Effector memory CD8-positive, alpha-beta T cell (primary cell): ENCODE measurements at regions not wholly inside any gene's neighbourhood (a gene's known extent, or its start where the extent isn't known, plus 50 kb on each side); places are given as distances from the start of the nearest gene placed in this dataset.
A peak's percentile ranks its signal among the peaks of the same experiment; 100 is the strongest.

Source experiments
- ATAC-seq: fragments of 150-1000 bp; cut with Tn5 transposase; replicated peaks from 2 replicates; pipeline ENCODE4 v1.10.0; 2021; ENCODE audit warnings: mild to moderate bottlenecking, moderate library complexity
- DNase-seq, 3 experiments: peaks; one replicate each; pipeline ENCODE4 v3.0.0; 2021
- H3K27ac Mint-ChIP-seq, 2 donors: one replicate each; pipeline ENCODE4 v1.8.0; 2022; ENCODE audit warnings: mild to moderate bottlenecking in 2 of 2, mixed read lengths in 2 of 2, moderate library complexity in 2 of 2
- H3K27me3 Mint-ChIP-seq, 2 donors: one replicate each; pipeline ENCODE4 v1.8.0; 2022; ENCODE audit warnings: mixed read lengths in 2 of 2
- H3K36me3 Mint-ChIP-seq: one replicate; pipeline ENCODE4 v1.8.0; 2022; ENCODE audit warnings: mild to moderate bottlenecking, moderate library complexity, mixed read lengths; ENCODE audit not compliant: insufficient read depth
- H3K4me1 Mint-ChIP-seq, 2 donors: one replicate each; pipeline ENCODE4 v1.8.0; 2022; ENCODE audit warnings: low read depth in 2 of 2, mixed read lengths in 2 of 2
- H3K4me3 Mint-ChIP-seq, 2 donors: one replicate each; pipeline ENCODE4 v1.8.0; 2022; ENCODE audit warnings: mild to moderate bottlenecking in 2 of 2, mixed read lengths in 2 of 2, moderate library complexity in 2 of 2
- H3K9me3 Mint-ChIP-seq, 2 donors: one replicate each; pipeline ENCODE4 v1.8.0; 2022; ENCODE audit warnings: mixed read lengths in 2 of 2

DNA sequence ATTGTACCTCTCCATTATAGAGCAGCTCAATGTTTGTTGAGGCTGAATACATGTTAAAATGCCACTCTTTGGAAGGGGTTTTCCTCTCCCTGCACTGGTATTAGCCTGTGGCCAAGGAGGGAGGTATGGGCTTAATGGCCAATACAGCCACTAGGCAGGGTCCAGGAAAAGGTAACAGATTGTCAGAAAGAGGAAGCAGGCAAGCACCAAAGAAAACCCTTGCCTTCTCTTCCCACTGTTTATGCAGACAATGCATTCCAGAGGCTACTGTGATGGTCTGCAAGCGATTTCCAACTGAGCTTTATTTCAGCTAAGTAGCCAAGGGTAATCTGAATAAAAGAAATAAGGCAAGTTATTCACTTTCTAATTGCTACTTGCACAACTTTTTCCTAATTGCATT, 95.3 kb upstream of the SLC27A6 start:
- no peak overlapping the region for H3K4me3 Mint-ChIP-seq
- no peak overlapping the region for H3K27ac Mint-ChIP-seq
- peaks cover 0 to 2% of the 10 kb centered on the region in 2 donors for H3K9me3 Mint-ChIP-seq
- H3K27me3 Mint-ChIP-seq, result no peaks in the 10 kb centered on the region
- H3K4me1 Mint-ChIP-seq, result no peaks in the 10 kb centered on the region
- ATAC-seq, result no peak
- H3K36me3 Mint-ChIP-seq, result no peaks in the 10 kb centered on the region
- DNase-seq, result no peak

DNA sequence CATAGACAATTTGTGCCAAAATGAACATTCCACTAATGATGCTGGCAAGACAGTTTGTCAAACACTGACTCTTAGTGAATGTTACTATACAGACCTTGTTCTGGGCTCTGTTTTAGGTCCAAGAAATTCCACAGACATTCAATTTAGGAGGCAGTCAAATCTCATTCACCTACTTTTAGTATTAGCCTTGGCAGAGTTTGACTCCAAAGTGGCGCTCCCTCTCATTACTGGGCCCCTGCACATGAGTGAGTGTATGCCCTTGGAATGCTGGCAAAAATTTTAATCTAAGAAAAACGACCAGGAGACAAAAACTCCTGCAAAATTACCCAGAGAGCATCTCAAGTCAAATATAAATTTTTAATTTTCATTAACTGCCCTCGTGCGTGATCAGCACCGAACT, 94.9 kb upstream of the SLC27A6 start:
- DNase-seq, result no peak
- no peak overlapping the region for H3K4me3 Mint-ChIP-seq
- H3K4me1 Mint-ChIP-seq, result no peaks in the 10 kb centered on the region
- no peak overlapping the region for H3K27ac Mint-ChIP-seq
- no peaks in the 10 kb centered on the region for H3K27me3 Mint-ChIP-seq
- no peak for ATAC-seq
- no peaks in the 10 kb centered on the region for H3K36me3 Mint-ChIP-seq
- peaks cover 0 to 2% of the 10 kb centered on the region in 2 donors for H3K9me3 Mint-ChIP-seq

DNA sequence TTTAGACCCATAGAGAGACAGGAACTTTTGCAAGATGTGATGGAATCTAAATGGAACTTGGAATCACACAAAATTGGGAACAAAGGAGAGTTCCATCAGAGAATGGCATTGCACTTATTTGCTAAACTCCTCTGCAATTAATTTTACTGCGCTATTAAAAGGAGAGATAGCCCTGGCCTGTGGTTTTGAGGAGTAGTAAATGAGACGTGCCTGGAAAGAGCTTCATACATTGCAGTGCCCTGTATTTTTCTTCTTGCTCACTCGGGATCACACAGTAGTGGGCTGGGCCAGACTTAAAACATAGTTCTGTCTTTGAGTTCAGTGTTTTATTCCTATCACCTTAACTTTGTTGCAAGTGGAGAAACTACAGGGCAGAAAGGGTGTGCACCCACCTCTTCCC, 94.4 kb upstream of the SLC27A6 start:
- ATAC-seq (no peak), DNase-seq (no peak)
- Mint-ChIP-seq H3K9me3 (peaks cover 0 to 2% of the 10 kb centered on the region in 2 donors), H3K4me1 (no peaks in the 10 kb centered on the region), H3K36me3 (no peaks in the 10 kb centered on the region), H3K27ac (no peak overlapping the region), H3K27me3 (no peaks in the 10 kb centered on the region), H3K4me3 (no peak overlapping the region)

DNA sequence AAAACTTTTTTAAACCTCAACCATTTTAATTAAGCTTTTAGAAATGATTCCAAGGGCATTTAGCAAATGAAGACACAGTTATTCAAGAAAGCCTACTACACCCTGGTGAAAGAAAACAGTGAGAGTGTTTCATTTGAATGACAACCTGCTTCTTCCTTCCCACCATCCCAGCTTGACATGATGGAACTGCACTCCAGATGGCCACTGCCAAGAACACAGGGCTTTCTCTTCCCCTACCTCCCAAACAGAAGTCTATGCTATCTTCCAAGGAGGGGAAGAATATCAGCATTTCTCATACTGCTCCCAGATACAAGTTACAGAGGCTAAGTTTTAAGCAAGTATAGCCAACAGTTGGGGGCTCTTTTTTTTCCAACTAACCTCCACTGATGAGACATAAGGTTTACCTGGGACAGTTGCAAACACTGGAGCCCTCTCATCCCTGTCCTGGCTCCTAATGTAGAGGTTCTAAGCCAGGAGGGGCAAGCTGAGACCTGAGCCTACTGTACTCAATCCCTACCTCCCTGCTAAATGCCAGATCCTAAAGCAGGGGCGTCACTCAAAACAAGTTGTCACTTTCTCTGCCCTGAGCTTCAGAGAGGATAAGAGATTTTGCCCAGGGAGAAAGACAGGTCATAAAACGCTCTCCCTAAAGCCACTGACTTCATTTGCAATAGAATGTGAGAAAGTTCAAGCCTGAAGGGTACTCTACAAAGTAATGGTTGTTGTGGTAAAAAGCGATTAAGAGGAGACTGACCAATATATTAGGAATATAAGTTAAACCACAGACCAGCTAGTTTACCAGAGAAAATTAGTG, 88.5 kb upstream of the SLC27A6 start:
- Mint-ChIP-seq H3K4me3 (no peak overlapping the region), H3K27me3 (no peaks in the 10 kb centered on the region), H3K4me1 (no peaks in the 10 kb centered on the region), H3K36me3 (no peaks in the 10 kb centered on the region), H3K27ac (no peak overlapping the region), H3K9me3 (no peaks in the 10 kb centered on the region)
- ATAC-seq, result no peak
- DNase-seq, result no peak

DNA sequence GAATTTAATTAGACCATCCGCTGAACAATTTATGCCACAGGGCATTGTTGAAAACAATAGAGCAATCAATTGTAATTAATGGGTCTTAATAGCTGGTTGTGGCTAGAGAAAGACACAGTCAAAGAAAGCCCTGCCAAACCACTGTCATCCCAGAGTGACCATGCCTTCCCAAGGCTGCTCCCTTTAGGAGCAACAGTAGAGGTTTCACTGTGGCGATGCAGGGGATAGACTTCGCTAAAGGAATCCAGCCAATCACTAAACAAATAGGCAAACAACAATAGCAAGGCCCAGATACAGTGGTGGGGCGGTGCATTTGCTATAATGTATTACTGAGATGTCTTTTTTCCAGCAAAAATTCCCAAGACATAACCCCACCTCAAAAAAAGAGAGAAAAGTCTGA, 87.8 kb upstream of the SLC27A6 start:
- Mint-ChIP-seq H3K4me3 (no peak overlapping the region), H3K4me1 (no peaks in the 10 kb centered on the region), H3K27ac (no peak overlapping the region), H3K27me3 (no peaks in the 10 kb centered on the region), H3K9me3 (no peaks in the 10 kb centered on the region), H3K36me3 (no peaks in the 10 kb centered on the region)
- ATAC-seq (no peak), DNase-seq (no peak)

DNA sequence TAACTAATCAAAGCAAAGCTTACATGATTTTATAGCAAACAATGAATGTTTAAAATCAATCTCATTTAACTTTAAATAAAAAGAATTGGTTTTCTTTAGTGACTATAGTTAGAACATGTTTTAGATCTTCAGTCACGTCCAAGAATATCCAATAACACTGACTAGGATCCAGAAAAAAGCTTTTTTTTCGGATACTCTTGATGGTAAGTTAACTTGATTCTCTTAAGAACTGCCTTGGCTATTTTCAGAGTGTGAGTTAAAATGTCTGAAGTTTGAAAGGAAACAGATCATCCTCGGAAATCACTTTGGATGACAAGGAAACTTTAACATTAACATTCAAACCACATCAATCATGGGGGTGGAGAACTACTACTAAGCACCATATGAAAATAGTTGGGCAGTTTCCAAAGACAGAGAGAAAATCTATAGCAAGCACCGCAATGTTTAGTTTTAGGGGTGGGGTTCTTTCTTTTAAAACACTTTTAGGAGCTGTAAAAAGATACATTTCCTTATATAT, 83.7 kb upstream of the SLC27A6 start:
- Mint-ChIP-seq H3K4me3 (no peak overlapping the region), H3K9me3 (peaks cover 0 to 6% of the 10 kb centered on the region in 2 donors), H3K36me3 (no peaks in the 10 kb centered on the region), H3K4me1 (no peaks in the 10 kb centered on the region), H3K27me3 (no peaks in the 10 kb centered on the region), H3K27ac (no peak overlapping the region)
- ATAC-seq (no peak), DNase-seq (no peak)

DNA sequence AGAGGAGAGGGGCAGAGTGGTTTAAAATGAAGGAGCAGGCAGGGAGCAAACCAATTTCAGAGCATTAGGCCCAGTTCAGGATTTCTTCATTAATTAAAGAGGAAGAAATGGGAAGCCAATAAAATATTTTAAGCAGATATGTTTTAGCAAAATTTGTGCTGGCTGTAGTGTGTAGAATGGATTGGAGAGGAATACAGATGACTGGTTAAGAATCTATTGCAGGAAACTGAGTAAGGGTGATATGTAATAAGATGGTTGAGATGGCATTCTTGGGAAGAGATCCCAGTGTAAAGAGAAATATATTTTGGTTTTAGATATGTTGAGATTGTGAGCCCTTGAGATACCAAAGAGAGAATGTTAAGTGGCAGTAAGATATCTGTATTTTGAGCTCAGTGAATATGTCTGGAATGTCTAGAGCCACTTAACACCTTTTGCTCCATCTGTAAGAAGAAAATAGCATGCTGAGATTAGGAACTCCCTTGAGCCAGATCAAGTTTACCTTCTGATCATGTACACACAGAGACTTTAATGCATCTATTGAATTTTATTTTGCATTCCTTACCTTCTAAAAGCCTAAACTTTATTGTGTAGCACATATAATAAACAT, 79.5 kb upstream of the SLC27A6 start:
- ATAC-seq, result no peak
- Mint-ChIP-seq H3K27ac (no peak overlapping the region), H3K36me3 (no peaks in the 10 kb centered on the region), H3K27me3 (no peaks in the 10 kb centered on the region), H3K9me3 (peaks cover 0 to 8% of the 10 kb centered on the region in 2 donors), H3K4me1 (no peaks in the 10 kb centered on the region), H3K4me3 (no peak overlapping the region)
- DNase-seq, result no peak

DNA sequence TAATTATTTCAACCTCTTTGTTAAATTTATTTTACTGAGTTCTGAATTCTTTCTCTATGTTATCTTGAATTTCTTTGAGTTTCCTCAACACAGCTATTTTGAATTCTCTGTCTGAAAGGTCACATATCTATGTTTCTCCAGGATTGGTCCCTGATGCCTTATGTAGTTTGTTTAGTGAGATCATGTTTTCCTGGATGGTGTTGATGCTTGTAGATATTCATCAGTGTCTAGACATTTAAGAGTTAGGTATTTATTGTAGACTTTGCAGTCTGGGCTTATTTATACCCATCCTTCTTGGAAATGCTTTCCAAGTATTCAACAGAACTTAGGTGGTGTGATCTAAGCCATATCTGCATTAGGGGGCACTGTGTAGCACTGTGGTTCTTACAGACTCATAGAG, 70.2 kb upstream of the SLC27A6 start:
- no peak for DNase-seq
- no peaks in the 10 kb centered on the region for H3K27me3 Mint-ChIP-seq
- H3K36me3 Mint-ChIP-seq, result no peaks in the 10 kb centered on the region
- ATAC-seq, result no peak
- no peak overlapping the region for H3K4me3 Mint-ChIP-seq
- H3K9me3 Mint-ChIP-seq, result no peaks in the 10 kb centered on the region
- no peak overlapping the region for H3K27ac Mint-ChIP-seq
- H3K4me1 Mint-ChIP-seq, result no peaks in the 10 kb centered on the region

DNA sequence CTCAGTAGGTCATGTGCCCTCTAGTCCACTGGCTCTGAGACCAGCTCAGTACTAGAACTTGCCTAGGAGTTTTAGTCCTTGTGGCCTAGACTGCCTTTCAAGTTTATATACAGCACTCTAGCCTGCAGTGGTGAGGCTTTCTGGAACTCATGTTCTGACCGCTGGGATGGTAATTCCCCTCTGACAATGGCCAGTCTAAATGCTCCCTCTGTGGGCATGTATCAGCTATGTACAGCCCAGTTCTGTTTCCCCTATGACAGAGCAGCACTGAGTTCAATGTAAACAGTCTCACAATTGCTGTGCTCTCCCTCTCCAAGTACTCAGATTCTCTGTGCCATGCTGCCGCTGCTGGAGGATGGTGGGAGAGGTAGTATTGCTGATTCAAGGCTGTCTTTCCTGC, 68.6 kb upstream of the SLC27A6 start:
- Mint-ChIP-seq H3K27me3 (no peaks in the 10 kb centered on the region), H3K4me3 (no peak overlapping the region), H3K9me3 (no peaks in the 10 kb centered on the region), H3K4me1 (no peaks in the 10 kb centered on the region), H3K27ac (no peak overlapping the region), H3K36me3 (no peaks in the 10 kb centered on the region)
- DNase-seq (no peak), ATAC-seq (no peak)

DNA sequence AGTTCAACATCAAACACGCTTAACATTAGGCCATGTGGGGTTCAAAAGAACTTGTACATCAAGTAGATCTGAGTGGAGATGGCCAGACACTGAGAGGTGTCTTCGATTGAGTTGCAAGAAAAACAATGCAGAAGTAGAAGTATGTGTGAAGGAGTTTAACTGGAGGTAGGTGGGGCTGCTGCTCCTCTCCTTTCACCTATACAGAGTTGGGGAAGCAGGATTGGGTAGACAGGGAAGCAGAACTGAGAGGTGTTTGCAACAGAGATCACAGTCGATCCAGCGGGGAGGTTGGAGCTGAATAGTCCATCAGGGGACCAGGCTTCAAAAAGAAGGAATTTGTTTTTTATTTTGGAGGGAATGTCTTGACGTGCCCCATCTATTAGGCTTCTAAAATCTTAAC, 61.7 kb upstream of the SLC27A6 start:
- no peaks in the 10 kb centered on the region for H3K4me1 Mint-ChIP-seq
- ATAC-seq, result no peak
- H3K27me3 Mint-ChIP-seq, result no peaks in the 10 kb centered on the region
- DNase-seq, result no peak
- H3K36me3 Mint-ChIP-seq, result no peaks in the 10 kb centered on the region
- no peaks in the 10 kb centered on the region for H3K9me3 Mint-ChIP-seq
- no peak overlapping the region for H3K27ac Mint-ChIP-seq
- no peak overlapping the region for H3K4me3 Mint-ChIP-seq

DNA sequence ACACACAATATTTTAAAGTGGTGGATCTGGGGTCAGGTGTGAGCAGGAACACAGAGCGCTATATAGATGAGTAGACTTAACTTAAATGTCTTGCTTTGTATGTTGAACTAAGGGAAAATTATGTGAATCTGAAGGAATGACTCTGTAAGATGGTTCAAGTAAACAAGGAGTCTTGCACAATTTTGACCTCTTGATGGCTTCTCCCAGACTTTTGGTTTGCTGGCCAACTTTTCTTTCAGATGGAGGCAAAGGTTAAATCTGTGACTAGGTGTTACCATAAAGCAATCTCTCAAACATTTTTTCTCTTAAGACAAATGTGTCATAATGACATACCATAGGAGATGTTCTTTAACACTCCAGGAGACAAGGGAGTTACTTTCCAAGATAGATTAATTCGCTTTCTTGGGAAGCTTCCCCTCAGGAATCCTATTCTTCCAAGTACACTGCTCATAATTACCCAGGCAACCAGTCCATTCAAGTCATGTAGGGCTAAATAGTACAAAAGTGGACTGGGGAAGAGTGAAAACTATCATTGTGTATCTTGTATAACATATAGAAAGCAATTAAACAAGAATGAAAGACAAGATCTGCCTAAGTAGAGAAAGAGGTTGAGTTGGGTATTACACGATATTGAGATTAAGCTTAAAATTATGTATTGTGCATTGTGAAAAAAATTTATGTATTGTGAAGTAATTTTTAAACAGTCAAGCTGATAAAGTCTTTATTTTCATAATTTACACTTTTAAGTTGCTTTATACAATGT, 60.3 kb upstream of the SLC27A6 start:
- Mint-ChIP-seq H3K27ac (no peak overlapping the region), H3K27me3 (no peaks in the 10 kb centered on the region), H3K36me3 (no peaks in the 10 kb centered on the region), H3K9me3 (no peaks in the 10 kb centered on the region), H3K4me3 (no peak overlapping the region), H3K4me1 (no peaks in the 10 kb centered on the region)
- no peak for DNase-seq
- ATAC-seq, result no peak

DNA sequence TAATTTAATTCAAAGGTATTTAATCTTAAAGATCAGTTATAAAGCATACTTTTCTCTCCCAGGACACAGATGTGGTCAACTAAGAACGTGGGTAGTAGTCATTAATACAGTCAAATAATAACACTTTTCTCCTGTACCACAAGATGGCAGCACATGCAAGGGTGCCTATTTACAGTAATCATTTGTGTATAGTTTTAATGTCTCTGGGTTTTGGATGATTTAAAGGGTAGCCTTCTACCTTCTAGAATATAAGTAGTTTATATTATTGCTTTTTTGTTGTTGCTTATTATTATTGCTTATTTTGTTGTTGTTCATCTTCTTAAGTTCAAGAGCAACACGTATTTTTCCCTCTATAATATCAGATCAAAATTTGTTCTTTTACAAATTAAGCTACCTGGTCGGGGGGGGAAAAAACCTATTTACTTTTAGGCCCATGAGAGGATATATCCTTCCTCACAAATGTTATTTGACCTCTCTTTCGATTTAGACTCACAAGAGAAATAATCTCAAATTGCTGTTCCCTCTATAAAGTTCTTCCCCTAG, 59.6 kb upstream of the SLC27A6 start:
- no peaks in the 10 kb centered on the region for H3K9me3 Mint-ChIP-seq
- no peaks in the 10 kb centered on the region for H3K36me3 Mint-ChIP-seq
- ATAC-seq (peak; percentile 65), DNase-seq (peak; percentile 25 to 30 (median 29))
- H3K4me3 Mint-ChIP-seq, result no peak overlapping the region
- H3K27ac Mint-ChIP-seq, result no peak overlapping the region
- no peaks in the 10 kb centered on the region for H3K27me3 Mint-ChIP-seq
- H3K4me1 Mint-ChIP-seq, result no peaks in the 10 kb centered on the region

DNA sequence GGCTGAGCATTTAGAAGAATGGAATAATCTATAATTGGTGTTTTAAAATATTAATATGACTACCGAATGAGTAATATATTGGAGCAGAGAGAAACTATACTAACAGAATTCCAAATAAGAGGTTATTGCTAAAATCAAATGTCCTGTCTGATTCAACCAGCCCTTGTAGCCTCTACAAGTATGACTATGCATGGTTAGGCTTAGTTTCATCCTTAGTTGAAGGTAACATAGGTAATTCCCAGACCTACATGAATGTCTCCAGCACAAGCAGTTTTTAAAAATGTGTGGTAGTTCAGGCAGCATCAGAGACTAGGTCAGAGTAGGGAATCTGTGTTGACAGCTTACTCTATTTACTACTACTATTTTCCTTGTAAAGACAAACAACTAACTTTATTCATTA, 51.7 kb upstream of the SLC27A6 start:
- no peaks in the 10 kb centered on the region for H3K36me3 Mint-ChIP-seq
- H3K4me1 Mint-ChIP-seq, result no peaks in the 10 kb centered on the region
- no peak for ATAC-seq
- no peak overlapping the region for H3K27ac Mint-ChIP-seq
- no peak overlapping the region for H3K4me3 Mint-ChIP-seq
- DNase-seq, result no peak
- no peaks in the 10 kb centered on the region for H3K9me3 Mint-ChIP-seq
- no peaks in the 10 kb centered on the region for H3K27me3 Mint-ChIP-seq
